H9 (cell line): ENCODE measurements at regions not wholly inside any gene's neighbourhood (a gene's known extent, or its start where the extent isn't known, plus 50 kb on each side); places are given as distances from the start of the nearest gene placed in this dataset.

Experiments
- DNase-seq: peaks from one replicate; pipeline ENCODE4 v3.0.0-alpha.2; 2017
- H2AFZ ChIP-seq: one replicate; pipeline ENCODE4 v1.6.1; 2013; ENCODE audit warnings: mild to moderate bottlenecking, low read length, control low read depth, moderate library complexity
- H2AK5ac ChIP-seq: 2 replicates; pipeline ENCODE4 v1.6.1; 2013; ENCODE audit warnings: low read length, control low read depth, mixed read lengths; ENCODE audit not compliant: insufficient read length
- H2BK120ac ChIP-seq: one replicate; pipeline ENCODE4 v1.6.1; 2013; ENCODE audit warnings: low read depth, mild to moderate bottlenecking, low read length, control low read depth, inconsistent platforms; ENCODE audit not compliant: poor library complexity, severe bottlenecking
- H2BK12ac ChIP-seq: 2 replicates; pipeline ENCODE4 v1.6.1; 2013; ENCODE audit warnings: low read length, control low read depth, mixed read lengths, low read depth; ENCODE audit not compliant: insufficient read length
- H2BK15ac ChIP-seq: 2 replicates; pipeline ENCODE4 v1.6.1; 2013; ENCODE audit warnings: low read depth, low read length, control low read depth
- H2BK20ac ChIP-seq: one replicate; pipeline ENCODE4 v1.6.1; 2013; ENCODE audit warnings: low read depth, mild to moderate bottlenecking, low read length, control low read depth, inconsistent platforms; ENCODE audit not compliant: poor library complexity, severe bottlenecking
- H2BK5ac ChIP-seq: 2 replicates; pipeline ENCODE4 v1.6.1; 2013; ENCODE audit warnings: low read length, control low read depth, mixed read lengths; ENCODE audit not compliant: insufficient read length
- H3K14ac ChIP-seq: 2 replicates; pipeline ENCODE4 v1.6.1; 2013; ENCODE audit warnings: low read length, control low read depth; ENCODE audit not compliant: insufficient read depth
- H3K18ac ChIP-seq: 2 replicates; pipeline ENCODE4 v1.6.1; 2013; ENCODE audit warnings: low read depth, mild to moderate bottlenecking, mixed read lengths, low read length, control low read depth; ENCODE audit not compliant: insufficient read length
- H3K23ac ChIP-seq: 2 replicates; pipeline ENCODE4 v1.6.1; 2013; ENCODE audit warnings: low read length, control low read depth, mixed read lengths, low read depth; ENCODE audit not compliant: insufficient read length
- H3K23me2 ChIP-seq: 2 replicates; pipeline ENCODE4 v1.6.1; 2013; ENCODE audit warnings: low read depth, mild to moderate bottlenecking, mixed read lengths, low read length, control low read depth; ENCODE audit not compliant: insufficient read length, poor library complexity, severe bottlenecking
- H3K27ac ChIP-seq: 2 replicates; pipeline ENCODE4 v1.5.1; 2013; ENCODE audit warnings: low read length, control low read depth, mixed read lengths, low read depth; ENCODE audit not compliant: insufficient read length
- H3K27me3 ChIP-seq: 2 replicates; pipeline ENCODE4 v1.6.1; 2013; ENCODE audit warnings: low read length, control low read depth, inconsistent platforms; ENCODE audit not compliant: insufficient read depth
- H3K4ac ChIP-seq: 2 replicates; pipeline ENCODE4 v1.6.1; 2013; ENCODE audit warnings: low read depth, mild to moderate bottlenecking, control low read depth, inconsistent platforms, low read length, moderate library complexity
- H3K4me1 ChIP-seq: 2 replicates; pipeline ENCODE4 v1.6.1; 2013; ENCODE audit warnings: low read length, control low read depth, inconsistent platforms; ENCODE audit not compliant: insufficient read depth
- H3K4me2 ChIP-seq: 2 replicates; pipeline ENCODE4 v1.6.1; 2013; ENCODE audit warnings: low read length, control low read depth, mixed read lengths; ENCODE audit not compliant: insufficient read length, insufficient read depth
- H3K56ac ChIP-seq: 2 replicates; pipeline ENCODE4 v1.6.1; 2013; ENCODE audit warnings: low read depth, mild to moderate bottlenecking, mixed read lengths, low read length, control low read depth; ENCODE audit not compliant: insufficient read length
- H3K79me1 ChIP-seq: 2 replicates; pipeline ENCODE4 v1.6.1; 2013; ENCODE audit warnings: low read depth, mild to moderate bottlenecking, moderate library complexity, low read length, control low read depth, inconsistent platforms; ENCODE audit not compliant: insufficient read depth, poor library complexity, severe bottlenecking
- H3K79me2 ChIP-seq: 2 replicates; pipeline ENCODE4 v1.6.1; 2013; ENCODE audit warnings: low read length, control low read depth, inconsistent platforms; ENCODE audit not compliant: insufficient read depth
- H3K9ac ChIP-seq: 2 replicates; pipeline ENCODE4 v1.6.1; 2013; ENCODE audit warnings: low read length, control low read depth, mixed read lengths; ENCODE audit not compliant: insufficient read length; ENCODE audit errors: extremely low read depth
- H3K9me3 ChIP-seq: one replicate; pipeline ENCODE4 v1.6.1; 2013; ENCODE audit warnings: low read depth, low read length, inconsistent platforms; ENCODE audit not compliant: control insufficient read depth
- H3T11ph ChIP-seq: one replicate; pipeline ENCODE4 v1.6.1; 2013; ENCODE audit warnings: mild to moderate bottlenecking, low read length, control low read depth, inconsistent platforms
- H4K20me1 ChIP-seq: one replicate; pipeline ENCODE4 v1.6.1; 2013; ENCODE audit not compliant: control insufficient read depth, insufficient read length, insufficient read depth
- H4K5ac ChIP-seq: 2 replicates; pipeline ENCODE4 v1.6.1; 2013; ENCODE audit warnings: low read depth, mild to moderate bottlenecking, mixed read lengths, low read length, control low read depth; ENCODE audit not compliant: insufficient read length
- H4K8ac ChIP-seq: replicated peaks from 2 replicates; pipeline ENCODE4 v1.6.1; 2013; ENCODE audit warnings: low read length, control low read depth, mixed read lengths, low read depth; ENCODE audit not compliant: insufficient read length
- H4K91ac ChIP-seq: 2 replicates; pipeline ENCODE4 v1.6.1; 2013; ENCODE audit warnings: low read depth, mild to moderate bottlenecking, moderate library complexity, mixed read lengths, low read length, control low read depth; ENCODE audit not compliant: insufficient read length
- H3K27ac Mint-ChIP-seq, 3 experiments: 2 replicates in 2 of 3; 3 replicates in 1 of 3; pipeline ENCODE4 v1.8.0; 2020 to 2021; ENCODE audit warnings: mixed read lengths in 3 of 3, mild to moderate bottlenecking in 1 of 3, moderate library complexity in 1 of 3
- H3K27me3 Mint-ChIP-seq: 2 replicates; pipeline ENCODE4 v1.8.0; 2021; ENCODE audit warnings: low read depth, mild to moderate bottlenecking, moderate library complexity, mixed read lengths
- H3K36me3 Mint-ChIP-seq, 3 experiments: 2 replicates in 2 of 3; 3 replicates in 1 of 3; pipeline ENCODE4 v1.8.0; 2020 to 2021; ENCODE audit warnings: low read depth in 3 of 3, mixed read lengths in 3 of 3; ENCODE audit not compliant: insufficient read depth in 1 of 3
- H3K4me1 Mint-ChIP-seq, 2 experiments: 2 replicates each; pipeline ENCODE4 v1.8.0; 2020; ENCODE audit warnings: mixed read lengths in 2 of 2
- H3K4me3 Mint-ChIP-seq, 2 experiments: 2 replicates in 1 of 2; 3 replicates in 1 of 2; pipeline ENCODE4 v1.8.0; 2020 to 2021; ENCODE audit warnings: mild to moderate bottlenecking in 2 of 2, mixed read lengths in 2 of 2, moderate library complexity in 1 of 2
- H3K9me3 Mint-ChIP-seq, 2 experiments: 2 replicates in 1 of 2; 3 replicates in 1 of 2; pipeline ENCODE4 v1.8.0; 2020; ENCODE audit warnings: mild to moderate bottlenecking in 2 of 2, mixed read lengths in 2 of 2, moderate library complexity in 1 of 2
- WGBS: extraction: QIAGEN DNeasy Blood & Tissue Kit; methylation state at CpG from one replicate; pipeline ENCODE4 v1.1.7; 2013; ENCODE audit warnings: missing lambda C conversion rate, low lambda C conversion rate, mixed read lengths; ENCODE audit not compliant: insufficient read length; ENCODE audit errors: extremely low coverage; 5-methylcytosine and 5-hydroxymethylcytosine counted together
- TF ChIP-seq, protein P1 (sequence below): fragments of 200-600 bp; sonication (generic); conservative IDR thresholded peaks from 3 replicates; pipeline ENCODE4 v1.8.0; 2021; ENCODE audit warnings: antibody characterized with exemption, mild to moderate bottlenecking

- Histone ChIP-seq H2BK15ac (no peak overlapping the region), H3K18ac (no peak overlapping the region), H3T11ph (no peak overlapping the region), H2BK5ac (no peak overlapping the region), H3K4me2 (no peak overlapping the region), H3K9ac (no peak overlapping the region), H2AFZ (no peak overlapping the region), H2AK5ac (no peak overlapping the region), H3K4me1 (no peaks in the 10 kb centered on the region), H2BK20ac (no peak overlapping the region), H3K27ac (no peak overlapping the region), H3K23me2 (no peaks in the 10 kb centered on the region), H4K91ac (no peak overlapping the region), H3K56ac (no peak overlapping the region), H4K5ac (no peak overlapping the region), H3K4ac (no peak overlapping the region), H2BK12ac (no peak overlapping the region), H3K79me1 (no peaks in the 10 kb centered on the region), H3K9me3 (no peaks in the 10 kb centered on the region), H3K27me3 (no peaks in the 10 kb centered on the region), H3K14ac (no peak overlapping the region), H3K79me2 (no peaks in the 10 kb centered on the region), H4K20me1 (no peaks in the 10 kb centered on the region), H2BK120ac (no peak overlapping the region), H3K23ac (no peak overlapping the region), H4K8ac (no peak overlapping the region)
- Mint-ChIP-seq H3K9me3 (peaks cover 0 to 3% of the 10 kb centered on the region in 2 experiments; a peak in 1 of 5 replicates), H3K27me3 (no peaks in the 10 kb centered on the region), H3K4me1 (peaks cover 17 to 34% of the 10 kb centered on the region in 2 experiments), H3K36me3 (no peaks in the 10 kb centered on the region), H3K27ac (no peak overlapping the region), H3K4me3 (no peak overlapping the region)
- TF ChIP-seq, protein P1, sequence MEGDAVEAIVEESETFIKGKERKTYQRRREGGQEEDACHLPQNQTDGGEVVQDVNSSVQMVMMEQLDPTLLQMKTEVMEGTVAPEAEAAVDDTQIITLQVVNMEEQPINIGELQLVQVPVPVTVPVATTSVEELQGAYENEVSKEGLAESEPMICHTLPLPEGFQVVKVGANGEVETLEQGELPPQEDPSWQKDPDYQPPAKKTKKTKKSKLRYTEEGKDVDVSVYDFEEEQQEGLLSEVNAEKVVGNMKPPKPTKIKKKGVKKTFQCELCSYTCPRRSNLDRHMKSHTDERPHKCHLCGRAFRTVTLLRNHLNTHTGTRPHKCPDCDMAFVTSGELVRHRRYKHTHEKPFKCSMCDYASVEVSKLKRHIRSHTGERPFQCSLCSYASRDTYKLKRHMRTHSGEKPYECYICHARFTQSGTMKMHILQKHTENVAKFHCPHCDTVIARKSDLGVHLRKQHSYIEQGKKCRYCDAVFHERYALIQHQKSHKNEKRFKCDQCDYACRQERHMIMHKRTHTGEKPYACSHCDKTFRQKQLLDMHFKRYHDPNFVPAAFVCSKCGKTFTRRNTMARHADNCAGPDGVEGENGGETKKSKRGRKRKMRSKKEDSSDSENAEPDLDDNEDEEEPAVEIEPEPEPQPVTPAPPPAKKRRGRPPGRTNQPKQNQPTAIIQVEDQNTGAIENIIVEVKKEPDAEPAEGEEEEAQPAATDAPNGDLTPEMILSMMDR, result no peak
- WGBS, result no CpG with 5 or more reads among the region's 3 CpGs
- no peak for DNase-seq
Observed at GRCh38 chr3:6119367-6119766, 741.5 kb upstream of the GRM7 start.
